ENCODE measurements at regions not wholly inside any gene's neighbourhood (a gene's known extent, or its start where the extent isn't known, plus 50 kb on each side); places are given as distances from the start of the nearest gene placed in this dataset.

GRCh38 chrX:10077425-10078188 is 79.2 kb upstream of the CLCN4 start:
- no peak overlapping the region for H3K4me3 ChIP-seq (ENCODE audit: low read length)
- TF ChIP-seq, protein P1, sequence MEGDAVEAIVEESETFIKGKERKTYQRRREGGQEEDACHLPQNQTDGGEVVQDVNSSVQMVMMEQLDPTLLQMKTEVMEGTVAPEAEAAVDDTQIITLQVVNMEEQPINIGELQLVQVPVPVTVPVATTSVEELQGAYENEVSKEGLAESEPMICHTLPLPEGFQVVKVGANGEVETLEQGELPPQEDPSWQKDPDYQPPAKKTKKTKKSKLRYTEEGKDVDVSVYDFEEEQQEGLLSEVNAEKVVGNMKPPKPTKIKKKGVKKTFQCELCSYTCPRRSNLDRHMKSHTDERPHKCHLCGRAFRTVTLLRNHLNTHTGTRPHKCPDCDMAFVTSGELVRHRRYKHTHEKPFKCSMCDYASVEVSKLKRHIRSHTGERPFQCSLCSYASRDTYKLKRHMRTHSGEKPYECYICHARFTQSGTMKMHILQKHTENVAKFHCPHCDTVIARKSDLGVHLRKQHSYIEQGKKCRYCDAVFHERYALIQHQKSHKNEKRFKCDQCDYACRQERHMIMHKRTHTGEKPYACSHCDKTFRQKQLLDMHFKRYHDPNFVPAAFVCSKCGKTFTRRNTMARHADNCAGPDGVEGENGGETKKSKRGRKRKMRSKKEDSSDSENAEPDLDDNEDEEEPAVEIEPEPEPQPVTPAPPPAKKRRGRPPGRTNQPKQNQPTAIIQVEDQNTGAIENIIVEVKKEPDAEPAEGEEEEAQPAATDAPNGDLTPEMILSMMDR (conservative IDR thresholded peaks at IDR 0.05; ENCODE audit: low read length), result no peak
- peak; percentile 38 for DNase-seq (ENCODE audit: low read depth)

DNA sequence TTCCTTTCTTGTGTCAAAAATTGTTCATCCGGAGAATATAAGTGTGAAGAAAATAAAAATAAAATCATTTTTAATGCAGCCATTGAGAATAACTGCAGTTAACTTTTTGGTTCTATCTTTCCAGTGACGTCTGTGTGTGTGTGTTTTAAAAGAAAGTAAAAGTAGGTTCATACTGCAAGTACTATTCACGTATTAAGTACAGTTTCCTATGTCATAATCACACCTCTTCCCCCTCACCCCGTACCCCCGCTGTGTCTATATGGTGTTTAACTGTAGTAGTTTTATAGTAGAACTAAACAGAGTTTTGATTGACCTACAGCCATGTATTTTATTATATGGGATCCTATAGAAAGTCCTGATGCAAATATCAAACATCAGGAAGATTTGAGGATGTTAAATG is 78.5 kb upstream of the CLCN4 start:
- H3K4me3 ChIP-seq (ENCODE audit: low read length), result no peak overlapping the region
- TF ChIP-seq, protein P1 (conservative IDR thresholded peaks at IDR 0.05; ENCODE audit: low read length), result no peak
- no peak for DNase-seq (ENCODE audit: low read depth)

DNA sequence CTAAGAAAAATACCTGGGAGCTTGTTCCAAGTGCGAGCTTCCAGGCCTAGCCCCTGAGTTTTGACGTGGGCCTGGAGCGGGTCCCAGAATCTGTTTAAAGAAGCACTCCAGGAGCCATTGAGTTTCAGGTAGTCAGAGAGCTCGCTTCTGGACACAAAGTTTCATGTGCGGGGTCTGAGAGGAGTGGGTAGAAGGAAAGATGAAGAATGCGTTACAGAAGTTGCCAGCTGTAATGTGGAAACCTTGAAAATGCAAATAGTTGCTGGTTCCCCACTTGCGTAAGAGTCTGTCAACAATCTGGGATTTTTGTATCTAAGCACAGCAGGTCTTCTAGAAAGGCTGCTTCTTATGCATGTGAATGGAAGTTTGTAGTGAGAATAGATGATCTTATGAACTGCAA is 77.5 kb upstream of the CLCN4 start:
- DNase-seq (ENCODE audit: low read depth), result peak; percentile 30
- no peak overlapping the region for H3K4me3 ChIP-seq (ENCODE audit: low read length)
- TF ChIP-seq, protein P1 (conservative IDR thresholded peaks at IDR 0.05; ENCODE audit: low read length), result no peak

DNA sequence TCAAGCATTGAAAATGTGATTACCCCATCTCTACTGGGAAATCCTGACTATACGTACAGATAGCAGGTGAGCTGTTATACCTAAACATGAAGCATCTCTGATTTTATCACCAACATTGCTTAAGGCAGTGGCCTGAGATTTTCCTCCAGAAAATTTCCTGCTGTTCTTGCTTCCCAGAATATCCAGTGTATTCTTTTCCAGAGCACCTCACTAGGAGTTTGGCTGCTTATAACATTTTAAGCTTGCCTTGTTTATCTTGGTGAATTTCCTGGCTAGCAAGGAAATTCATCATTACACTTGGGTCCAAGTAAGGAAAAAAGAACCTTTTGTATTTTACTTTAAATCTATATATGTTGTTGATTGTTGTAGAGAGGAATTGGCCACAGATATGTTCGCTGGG is 73.0 kb upstream of the CLCN4 start:
- TF ChIP-seq, protein P1 (conservative IDR thresholded peaks at IDR 0.05; ENCODE audit: low read length), result no peak
- no peak overlapping the region for H3K4me3 ChIP-seq (ENCODE audit: low read length)
- no peak for DNase-seq (ENCODE audit: low read depth)

GRCh38 chrX:10085223-10085622 is 71.6 kb upstream of the CLCN4 start:
- TF ChIP-seq, protein P1 (conservative IDR thresholded peaks at IDR 0.05; ENCODE audit: low read length), result no peak
- no peak overlapping the region for H3K4me3 ChIP-seq (ENCODE audit: low read length)
- no peak for DNase-seq (ENCODE audit: low read depth)

DNA sequence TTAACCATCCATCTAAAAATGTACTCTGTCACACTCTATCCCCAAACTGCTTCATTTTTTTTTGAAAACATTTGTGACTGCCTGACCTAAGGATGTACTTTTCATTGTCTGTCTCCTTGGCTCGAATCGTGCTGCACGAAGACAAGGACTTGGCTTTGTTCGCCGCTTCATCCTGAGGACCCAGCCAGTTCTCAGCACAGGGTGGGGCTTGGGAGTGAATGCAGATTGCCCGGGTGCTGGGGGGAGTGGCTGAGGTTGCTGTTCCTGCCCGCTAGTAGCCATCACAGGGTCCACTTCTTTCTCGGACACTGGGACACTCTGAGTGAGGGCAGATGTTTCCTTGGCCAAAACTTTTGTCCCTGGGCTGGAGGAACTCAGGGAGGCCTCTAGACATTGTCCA is 70.1 kb upstream of the CLCN4 start:
- no peak for DNase-seq (ENCODE audit: low read depth)
- TF ChIP-seq, protein P1 (conservative IDR thresholded peaks at IDR 0.05; ENCODE audit: low read length), result no peak

GRCh38 chrX:10087391-10087790 is 69.4 kb upstream of the CLCN4 start:
- TF ChIP-seq, protein P1 (conservative IDR thresholded peaks at IDR 0.05; ENCODE audit: low read length), result no peak
- no peak overlapping the region for H3K4me3 ChIP-seq (ENCODE audit: low read length)
- no peak for DNase-seq (ENCODE audit: low read depth)

More for the DNA sequence above, 70.1 kb upstream of the CLCN4 start:
- H3K4me3 ChIP-seq (ENCODE audit: low read length), result no peak overlapping the region
